ENCODE measurements at regions not wholly inside any gene's neighbourhood (a gene's known extent, or its start where the extent isn't known, plus 50 kb on each side); places are given as distances from the start of the nearest gene placed in this dataset.

GRCh38 chr12:115583591-115583990 is 693.9 kb downstream of the MED13L start:
- no peak overlapping the region for H3K4me3 ChIP-seq (ENCODE audit: control insufficient read depth in 1 of 2, extremely low read depth in 1 of 2, low read length in 1 of 2)
- ATAC-seq (replicated peaks in 1 of 4): no peak
- no peaks in the 10 kb centered on the region for H3K36me3 ChIP-seq (ENCODE audit: control insufficient read depth in 2 of 2, extremely low read depth in 1 of 2, insufficient read depth in 1 of 2, low read length in 1 of 2)
- no peaks in the 10 kb centered on the region for H3K9me3 ChIP-seq
- POLR2A ChIA-PET: no interaction called here
- DNase-seq: no peak
- H3K27ac ChIP-seq (ENCODE audit: low read length): no peak overlapping the region
- CTCF ChIA-PET: no interaction called here
- no peaks in the 10 kb centered on the region for H3K4me1 Mint-ChIP-seq
- H3K27ac Mint-ChIP-seq: no peak overlapping the region
- peaks cover 2 to 5% of the 10 kb centered on the region in 2 experiments for H3K27me3 ChIP-seq (replicated peaks in 1 of 2; ENCODE audit: control insufficient read depth in 2 of 2, extremely low read depth in 1 of 2, insufficient read depth in 2 of 2, low read length in 1 of 2)
- H3K27me3 Mint-ChIP-seq: peaks cover 0 to 3% of the 10 kb centered on the region in 2 donors
- no peak overlapping the region for H3K4me3 Mint-ChIP-seq
- H3K4me1 ChIP-seq (ENCODE audit: control insufficient read depth in 1 of 2, extremely low read depth in 1 of 2, insufficient read depth in 2 of 2, low read length in 2 of 2): no peaks in the 10 kb centered on the region
- H3K9me3 Mint-ChIP-seq: peaks cover 0 to 11% (median 5%) of the 10 kb centered on the region in 3 donors
- H3K36me3 Mint-ChIP-seq: no peaks in the 10 kb centered on the region
- WGBS (ENCODE audit: insufficient coverage): 18% methylated on average over 8 of the region's 10 CpGs

- H3K36me3 Mint-ChIP-seq: no peaks in the 10 kb centered on the region
- CTCF ChIA-PET: no interaction called here
- Histone ChIP-seq H3K4me1 (ENCODE audit: control insufficient read depth in 1 of 2, extremely low read depth in 1 of 2, insufficient read depth in 2 of 2, low read length in 2 of 2) (no peaks in the 10 kb centered on the region), H3K9me3 (no peaks in the 10 kb centered on the region), H3K27ac (ENCODE audit: low read length) (no peak overlapping the region), H3K4me3 (ENCODE audit: control insufficient read depth in 1 of 2, extremely low read depth in 1 of 2, low read length in 1 of 2) (no peak overlapping the region), H3K36me3 (ENCODE audit: control insufficient read depth in 2 of 2, extremely low read depth in 1 of 2, insufficient read depth in 1 of 2, low read length in 1 of 2) (no peaks in the 10 kb centered on the region), H3K27me3 (replicated peaks in 1 of 2; ENCODE audit: control insufficient read depth in 2 of 2, extremely low read depth in 1 of 2, insufficient read depth in 2 of 2, low read length in 1 of 2) (peaks cover 0 to 2% of the 10 kb centered on the region in 2 experiments)
- H3K4me3 Mint-ChIP-seq: no peak overlapping the region
- ATAC-seq (replicated peaks in 1 of 4) (no peak), DNase-seq (no peak)
- 95% methylated on average over 3 of the region's 6 CpGs for WGBS (ENCODE audit: insufficient coverage)
- peaks cover 0 to 4% (median 3%) of the 10 kb centered on the region in 3 donors for H3K9me3 Mint-ChIP-seq
- POLR2A ChIA-PET: no interaction called here
- peaks cover 2 to 3% of the 10 kb centered on the region in 2 donors for H3K27me3 Mint-ChIP-seq
- H3K4me1 Mint-ChIP-seq: no peaks in the 10 kb centered on the region
- no peak overlapping the region for H3K27ac Mint-ChIP-seq
These were observed 700.1 kb downstream of the MED13L start for GRCh38 chr12:115577401-115577800.

GRCh38 chr12:115574826-115575225 is 702.7 kb downstream of the MED13L start:
- 56% methylated on average over 7 of the region's 7 CpGs for WGBS (ENCODE audit: insufficient coverage)
- ChIA-PET CTCF (no interaction called here), POLR2A (no interaction called here)
- Mint-ChIP-seq H3K4me1 (no peaks in the 10 kb centered on the region), H3K9me3 (peaks cover 3 to 14% (median 5%) of the 10 kb centered on the region in 3 donors), H3K36me3 (no peaks in the 10 kb centered on the region), H3K27me3 (peaks cover 2 to 3% of the 10 kb centered on the region in 2 donors), H3K4me3 (no peak overlapping the region), H3K27ac (no peak overlapping the region)
- Histone ChIP-seq H3K9me3 (no peaks in the 10 kb centered on the region), H3K27ac (ENCODE audit: low read length) (no peak overlapping the region), H3K4me3 (ENCODE audit: control insufficient read depth in 1 of 2, extremely low read depth in 1 of 2, low read length in 1 of 2) (no peak overlapping the region), H3K27me3 (replicated peaks in 1 of 2; ENCODE audit: control insufficient read depth in 2 of 2, extremely low read depth in 1 of 2, insufficient read depth in 2 of 2, low read length in 1 of 2) (no peaks in the 10 kb centered on the region), H3K36me3 (ENCODE audit: control insufficient read depth in 2 of 2, extremely low read depth in 1 of 2, insufficient read depth in 1 of 2, low read length in 1 of 2) (no peaks in the 10 kb centered on the region), H3K4me1 (ENCODE audit: control insufficient read depth in 1 of 2, extremely low read depth in 1 of 2, insufficient read depth in 2 of 2, low read length in 2 of 2) (no peaks in the 10 kb centered on the region)
- DNase-seq: no peak
- ATAC-seq (replicated peaks in 1 of 4): no peak

- DNase-seq (no peak), ATAC-seq (replicated peaks in 1 of 4) (no peak)
- POLR2A ChIA-PET: no interaction called here
- Mint-ChIP-seq H3K27me3 (peaks cover 0 to 3% of the 10 kb centered on the region in 2 donors), H3K9me3 (peaks cover 3 to 14% (median 5%) of the 10 kb centered on the region in 3 donors), H3K4me3 (no peak overlapping the region), H3K4me1 (no peaks in the 10 kb centered on the region), H3K36me3 (no peaks in the 10 kb centered on the region), H3K27ac (no peak overlapping the region)
- WGBS (ENCODE audit: insufficient coverage): no CpG with 5 or more reads among the region's 2 CpGs
- Histone ChIP-seq H3K27me3 (replicated peaks in 1 of 2; ENCODE audit: control insufficient read depth in 2 of 2, extremely low read depth in 1 of 2, insufficient read depth in 2 of 2, low read length in 1 of 2) (no peaks in the 10 kb centered on the region), H3K36me3 (ENCODE audit: control insufficient read depth in 2 of 2, extremely low read depth in 1 of 2, insufficient read depth in 1 of 2, low read length in 1 of 2) (no peaks in the 10 kb centered on the region), H3K4me1 (ENCODE audit: control insufficient read depth in 1 of 2, extremely low read depth in 1 of 2, insufficient read depth in 2 of 2, low read length in 2 of 2) (no peaks in the 10 kb centered on the region), H3K9me3 (no peaks in the 10 kb centered on the region), H3K4me3 (ENCODE audit: control insufficient read depth in 1 of 2, extremely low read depth in 1 of 2, low read length in 1 of 2) (no peak overlapping the region), H3K27ac (ENCODE audit: low read length) (no peak overlapping the region)
- CTCF ChIA-PET: no interaction called here
These were observed 705.1 kb downstream of the MED13L start for GRCh38 chr12:115572440-115572839.

- Histone ChIP-seq H3K4me1 (ENCODE audit: control insufficient read depth in 1 of 2, extremely low read depth in 1 of 2, insufficient read depth in 2 of 2, low read length in 2 of 2) (no peaks in the 10 kb centered on the region), H3K27ac (ENCODE audit: low read length) (no peak overlapping the region), H3K4me3 (ENCODE audit: control insufficient read depth in 1 of 2, extremely low read depth in 1 of 2, low read length in 1 of 2) (no peak overlapping the region), H3K36me3 (ENCODE audit: control insufficient read depth in 2 of 2, extremely low read depth in 1 of 2, insufficient read depth in 1 of 2, low read length in 1 of 2) (no peaks in the 10 kb centered on the region), H3K9me3 (no peaks in the 10 kb centered on the region), H3K27me3 (replicated peaks in 1 of 2; ENCODE audit: control insufficient read depth in 2 of 2, extremely low read depth in 1 of 2, insufficient read depth in 2 of 2, low read length in 1 of 2) (no peaks in the 10 kb centered on the region)
- 93% methylated on average over 6 of the region's 8 CpGs for WGBS (ENCODE audit: insufficient coverage)
- Mint-ChIP-seq H3K36me3 (no peaks in the 10 kb centered on the region), H3K4me3 (no peak overlapping the region), H3K27me3 (peaks cover 0 to 1% of the 10 kb centered on the region in 2 donors), H3K27ac (no peak overlapping the region), H3K4me1 (no peaks in the 10 kb centered on the region), H3K9me3 (peaks cover 1 to 12% (median 5%) of the 10 kb centered on the region in 3 donors)
- ATAC-seq (replicated peaks in 1 of 4) (no peak), DNase-seq (no peak)
- CTCF ChIA-PET: no interaction called here
- POLR2A ChIA-PET: no interaction called here
These were observed 706.0 kb downstream of the MED13L start for GRCh38 chr12:115571446-115571845.

GRCh38 chr12:115571027-115571426 is 706.5 kb downstream of the MED13L start:
- H3K4me3 Mint-ChIP-seq: no peak overlapping the region
- DNase-seq (no peak), ATAC-seq (replicated peaks in 1 of 4) (no peak)
- WGBS (ENCODE audit: insufficient coverage): 83% methylated on average over 1 of the region's 2 CpGs
- peaks cover 0 to 10% (median 5%) of the 10 kb centered on the region in 3 donors for H3K9me3 Mint-ChIP-seq
- Histone ChIP-seq H3K4me3 (ENCODE audit: control insufficient read depth in 1 of 2, extremely low read depth in 1 of 2, low read length in 1 of 2) (no peak overlapping the region), H3K27ac (ENCODE audit: low read length) (no peak overlapping the region), H3K27me3 (replicated peaks in 1 of 2; ENCODE audit: control insufficient read depth in 2 of 2, extremely low read depth in 1 of 2, insufficient read depth in 2 of 2, low read length in 1 of 2) (no peaks in the 10 kb centered on the region), H3K36me3 (ENCODE audit: control insufficient read depth in 2 of 2, extremely low read depth in 1 of 2, insufficient read depth in 1 of 2, low read length in 1 of 2) (no peaks in the 10 kb centered on the region), H3K9me3 (no peaks in the 10 kb centered on the region), H3K4me1 (ENCODE audit: control insufficient read depth in 1 of 2, extremely low read depth in 1 of 2, insufficient read depth in 2 of 2, low read length in 2 of 2) (no peaks in the 10 kb centered on the region)
- H3K36me3 Mint-ChIP-seq: no peaks in the 10 kb centered on the region
- H3K4me1 Mint-ChIP-seq: no peaks in the 10 kb centered on the region
- no peaks in the 10 kb centered on the region for H3K27me3 Mint-ChIP-seq
- POLR2A ChIA-PET: no interaction called here
- H3K27ac Mint-ChIP-seq: no peak overlapping the region
- CTCF ChIA-PET: no interaction called here

- H3K27ac ChIP-seq (ENCODE audit: low read length): no peak overlapping the region
- H3K9me3 ChIP-seq: no peaks in the 10 kb centered on the region
- 95% methylated on average over 5 of the region's 27 CpGs for WGBS (ENCODE audit: insufficient coverage)
- no peak overlapping the region for H3K27ac Mint-ChIP-seq
- no peaks in the 10 kb centered on the region for H3K4me1 Mint-ChIP-seq
- ATAC-seq (replicated peaks in 1 of 4) (no peak), DNase-seq (no peak)
- H3K9me3 Mint-ChIP-seq: peaks cover 0 to 10% (median 5%) of the 10 kb centered on the region in 3 donors
- ChIA-PET POLR2A (no interaction called here), CTCF (no interaction called here)
- no peaks in the 10 kb centered on the region for H3K36me3 ChIP-seq (ENCODE audit: control insufficient read depth in 2 of 2, extremely low read depth in 1 of 2, insufficient read depth in 1 of 2, low read length in 1 of 2)
- no peak overlapping the region for H3K4me3 Mint-ChIP-seq
- no peaks in the 10 kb centered on the region for H3K27me3 Mint-ChIP-seq
- H3K36me3 Mint-ChIP-seq: no peaks in the 10 kb centered on the region
- H3K4me1 ChIP-seq (ENCODE audit: control insufficient read depth in 1 of 2, extremely low read depth in 1 of 2, insufficient read depth in 2 of 2, low read length in 2 of 2): no peaks in the 10 kb centered on the region
- no peaks in the 10 kb centered on the region for H3K27me3 ChIP-seq (replicated peaks in 1 of 2; ENCODE audit: control insufficient read depth in 2 of 2, extremely low read depth in 1 of 2, insufficient read depth in 2 of 2, low read length in 1 of 2)
- H3K4me3 ChIP-seq (ENCODE audit: control insufficient read depth in 1 of 2, extremely low read depth in 1 of 2, low read length in 1 of 2): no peak overlapping the region
These were observed 707.3 kb downstream of the MED13L start for GRCh38 chr12:115570069-115570777.
